GM12872 (cell line): ENCODE measurements at regions not wholly inside any gene's neighbourhood (a gene's known extent, or its start where the extent isn't known, plus 50 kb on each side); places are given as distances from the start of the nearest gene placed in this dataset.

ENCODE experiments used
- CTCF ChIP-seq: IDR thresholded peaks from 3 replicates; pipeline ENCODE4 v1.5.1; 2011; ENCODE audit warnings: low read depth, mild to moderate bottlenecking, low read length, moderate library complexity; ENCODE audit not compliant: insufficient read depth

GRCh38 chr4:158051401-158052235 is 121.2 kb downstream of the GASK1B start:
- TF ChIP-seq CTCF = no peak

GRCh38 chr4:158050942-158051341 is 121.9 kb downstream of the GASK1B start:
- no peak for TF ChIP-seq CTCF

- TF ChIP-seq CTCF = no peak
Measured at GRCh38 chr4:158046345-158046744, 126.5 kb downstream of the GASK1B start.

- no peak for TF ChIP-seq CTCF
Measured at GRCh38 chr4:158043971-158044618, 128.7 kb downstream of the GASK1B start.

- TF ChIP-seq CTCF = no peak
Measured at GRCh38 chr4:158042591-158043030, 130.2 kb downstream of the GASK1B start.

GRCh38 chr4:158038718-158039117 is 134.1 kb downstream of the GASK1B start:
- no peak for TF ChIP-seq CTCF

- no peak for TF ChIP-seq CTCF
Measured at GRCh38 chr4:158036998-158037397, 135.8 kb downstream of the GASK1B start.
